Activated T-cell treated with anti-CD3 and anti-CD28 coated beads for 24 hours (primary cell): ENCODE measurements at regions not wholly inside any gene's neighbourhood (a gene's known extent, or its start where the extent isn't known, plus 50 kb on each side); places are given as distances from the start of the nearest gene placed in this dataset.

Experiments used
- DNase-seq: peaks from one replicate; pipeline ENCODE4 v3.0.0-alpha.2; 2020; ENCODE audit warnings: low read depth

DNA sequence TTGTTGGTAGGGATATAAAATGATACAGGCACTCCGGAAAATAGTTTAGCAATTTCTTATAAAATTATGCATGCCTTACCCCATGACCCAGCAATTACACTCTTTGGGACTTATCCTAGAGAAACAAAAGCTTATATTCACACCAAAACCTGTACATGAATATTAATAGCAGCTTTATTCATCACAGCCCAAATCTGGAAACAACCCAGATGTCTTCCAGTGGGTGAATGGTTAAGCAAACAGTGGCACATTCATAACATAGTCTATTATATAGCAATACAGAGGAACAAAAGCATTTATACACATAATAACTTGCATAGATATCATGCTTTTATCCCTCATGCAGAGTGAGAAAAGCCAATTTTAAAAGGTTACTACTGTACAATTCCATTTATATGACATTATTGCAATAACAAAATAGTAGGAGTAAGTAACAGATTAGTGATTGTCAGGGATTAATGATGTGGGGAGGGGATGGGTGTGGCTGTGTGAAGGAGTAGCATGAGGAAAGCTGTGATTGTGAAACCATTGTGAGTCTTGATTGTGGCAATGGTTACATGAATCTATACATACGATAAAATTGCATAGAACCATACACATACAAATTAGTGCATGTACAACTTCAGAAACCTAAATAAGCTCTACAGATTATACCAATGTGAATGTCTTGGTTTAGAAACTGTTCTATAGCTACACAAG, 363.1 kb upstream of the OR4E1 start:
- no peak for DNase-seq

DNA sequence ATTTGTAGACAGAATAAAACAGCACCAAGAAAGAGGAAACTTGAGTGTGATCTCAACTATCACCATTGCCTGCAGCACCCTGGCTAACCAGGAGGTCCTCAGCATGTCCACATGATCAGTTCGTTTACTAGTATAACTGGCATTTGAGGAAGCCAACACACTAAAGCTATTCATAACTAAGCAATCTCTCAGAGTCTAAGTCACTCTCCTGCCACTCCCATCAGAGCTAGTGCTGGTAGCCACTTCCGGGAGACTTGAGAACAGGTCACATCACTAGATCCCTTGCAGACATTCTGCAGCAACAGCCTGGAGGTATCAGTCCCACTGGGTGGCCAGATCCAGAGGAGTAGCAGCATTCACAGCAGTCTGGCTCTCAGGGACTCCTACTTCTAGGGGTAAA, 352.9 kb upstream of the OR4E1 start:
- DNase-seq, result no peak

DNA sequence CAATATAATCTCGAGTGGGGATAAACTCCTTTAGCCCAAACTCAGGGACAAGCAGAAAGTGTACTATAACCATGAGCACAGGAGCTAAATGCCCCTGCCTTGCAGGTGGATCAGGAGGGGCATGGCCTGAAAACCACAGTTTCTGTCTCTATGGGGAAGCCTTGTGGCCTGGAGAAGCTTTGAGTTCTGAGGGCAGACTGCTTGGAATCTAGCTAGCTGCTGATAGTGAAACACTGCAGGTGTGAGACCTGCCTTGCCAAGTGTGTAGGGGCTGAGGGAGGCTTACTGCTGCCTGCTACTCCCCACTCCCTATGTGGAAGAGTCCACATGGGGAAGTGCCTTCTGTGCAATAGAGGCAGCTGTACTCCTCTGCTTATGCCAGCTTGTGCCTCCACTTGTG, 352.3 kb upstream of the OR4E1 start:
- DNase-seq, result no peak

DNA sequence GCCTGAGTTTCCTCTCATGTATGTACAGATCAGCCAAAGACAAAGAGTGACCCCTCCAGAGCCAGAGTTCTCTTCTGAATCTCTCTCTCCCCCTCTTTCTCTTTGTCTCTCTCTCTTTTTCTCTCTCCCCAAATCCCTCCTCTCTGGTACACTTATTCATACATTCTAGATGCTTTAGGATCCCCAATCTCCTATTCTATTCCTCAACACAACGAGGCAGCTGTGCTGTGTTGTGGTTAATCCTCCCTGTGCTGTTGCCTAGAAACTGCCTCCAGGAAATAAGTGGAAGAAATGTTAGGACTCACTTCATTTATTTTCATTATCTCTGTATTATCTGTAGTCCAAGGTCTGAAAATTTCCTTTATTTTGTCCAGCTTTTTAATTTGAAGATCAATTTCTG, 350.5 kb upstream of the OR4E1 start:
- no peak for DNase-seq

DNA sequence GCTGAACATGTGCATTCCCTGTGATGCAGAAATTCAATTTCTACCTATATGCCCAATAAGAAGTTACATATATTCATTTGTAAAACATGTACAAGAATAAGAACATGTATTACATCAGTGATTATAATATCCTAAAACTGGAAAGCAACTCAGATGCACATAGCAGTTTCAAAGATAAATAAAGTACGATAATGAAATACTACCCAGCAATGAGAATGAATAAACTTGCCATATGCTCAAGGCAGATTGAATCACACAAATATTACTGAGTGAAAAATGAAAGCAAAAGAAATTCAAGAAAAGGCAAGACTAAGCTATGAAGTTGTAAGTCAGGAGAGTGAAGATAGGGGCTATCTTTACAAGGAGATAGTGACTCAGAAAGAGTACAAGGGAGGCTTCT, 345.3 kb upstream of the OR4E1 start:
- no peak for DNase-seq

DNA sequence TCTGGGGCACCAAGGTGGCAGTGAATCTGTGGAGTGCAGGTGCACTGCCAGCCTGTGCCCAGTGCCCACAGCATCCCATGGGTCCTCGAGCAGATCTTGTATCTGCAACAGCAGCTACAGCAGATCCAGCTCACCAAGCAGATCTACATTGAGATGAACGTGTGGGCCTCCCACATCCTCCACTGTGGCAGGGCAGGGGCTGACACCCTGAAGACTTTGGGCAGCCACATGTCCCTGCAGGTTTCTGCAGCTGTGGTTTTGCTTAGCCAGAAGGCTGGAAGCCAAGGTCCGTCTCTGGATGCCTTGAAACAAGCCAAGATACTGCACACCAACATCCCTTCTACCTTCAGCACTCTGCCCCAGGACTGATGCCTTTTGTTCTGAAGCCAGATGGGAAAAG, 338.8 kb upstream of the OR4E1 start:
- DNase-seq, result no peak

DNA sequence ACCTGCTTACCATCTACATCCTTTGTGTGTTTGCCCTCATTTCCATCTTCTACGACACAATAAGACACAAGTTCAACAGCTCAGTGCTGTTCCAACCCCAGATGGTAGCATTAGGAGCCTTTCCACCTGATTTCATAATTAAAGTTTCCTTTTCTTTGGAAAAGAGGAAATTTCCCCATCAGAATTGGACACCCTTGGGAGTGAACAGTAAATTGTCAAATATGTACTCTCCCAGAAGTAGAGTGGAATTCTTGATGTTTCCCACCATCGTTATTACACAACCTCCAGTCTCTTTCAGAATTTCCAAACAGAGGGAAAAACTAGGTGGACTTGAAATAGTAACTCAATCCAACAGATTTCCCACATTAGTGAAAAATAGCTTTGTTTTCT, 337.6 kb upstream of the OR4E1 start:
- DNase-seq, result no peak

DNA sequence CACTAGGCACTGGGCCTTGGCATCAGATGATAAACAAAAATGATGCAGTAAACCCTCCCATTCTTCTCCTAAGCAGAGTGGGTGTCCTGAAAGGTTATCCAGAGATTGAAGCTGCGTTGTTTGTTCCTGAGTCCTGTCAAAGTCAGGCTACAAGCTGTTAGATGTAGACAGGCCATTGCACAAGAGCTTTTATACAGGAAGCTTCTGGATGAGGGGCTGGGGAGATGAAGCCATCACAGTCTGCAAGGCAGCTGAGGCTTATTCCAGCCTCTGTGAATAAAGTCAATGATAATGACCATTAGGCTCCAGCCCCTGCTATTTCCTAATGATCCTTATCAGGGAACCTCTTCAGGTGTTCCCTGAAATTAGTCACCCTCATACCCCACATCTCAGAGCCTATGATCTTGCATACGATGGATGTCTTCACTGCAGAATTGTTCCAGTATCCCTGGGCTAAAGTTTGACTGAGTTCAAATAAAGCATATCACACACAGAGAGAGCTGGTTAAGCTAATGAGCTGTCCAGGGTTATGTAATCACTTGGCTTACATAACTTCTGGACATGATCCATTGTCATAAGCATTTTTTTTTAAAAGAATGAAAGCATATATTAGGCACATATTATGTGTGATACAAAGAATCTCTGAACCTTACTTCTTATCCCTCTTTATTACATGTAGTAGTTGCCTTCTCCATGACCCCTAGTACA, 337.1 kb upstream of the OR4E1 start:
- DNase-seq, result no peak

DNA sequence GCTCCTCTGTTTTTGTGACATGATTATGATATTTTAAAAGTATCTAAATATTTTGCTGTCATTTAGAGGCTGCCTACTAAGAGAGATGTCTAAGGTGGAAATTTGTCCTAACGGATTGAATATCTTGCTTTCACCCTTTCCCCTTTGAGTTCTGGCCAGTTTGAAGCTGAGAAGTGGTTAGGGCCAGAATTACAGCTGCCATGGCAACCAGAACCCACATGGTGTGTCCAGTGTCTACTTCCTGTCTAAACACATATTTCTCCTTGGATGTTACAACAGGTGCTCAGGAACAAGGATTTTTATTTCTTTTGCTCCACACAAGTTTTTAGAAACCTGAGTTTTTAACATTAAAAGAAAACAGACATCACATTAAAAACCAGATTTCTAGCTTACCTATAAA, 335.1 kb upstream of the OR4E1 start:
- DNase-seq, result no peak

DNA sequence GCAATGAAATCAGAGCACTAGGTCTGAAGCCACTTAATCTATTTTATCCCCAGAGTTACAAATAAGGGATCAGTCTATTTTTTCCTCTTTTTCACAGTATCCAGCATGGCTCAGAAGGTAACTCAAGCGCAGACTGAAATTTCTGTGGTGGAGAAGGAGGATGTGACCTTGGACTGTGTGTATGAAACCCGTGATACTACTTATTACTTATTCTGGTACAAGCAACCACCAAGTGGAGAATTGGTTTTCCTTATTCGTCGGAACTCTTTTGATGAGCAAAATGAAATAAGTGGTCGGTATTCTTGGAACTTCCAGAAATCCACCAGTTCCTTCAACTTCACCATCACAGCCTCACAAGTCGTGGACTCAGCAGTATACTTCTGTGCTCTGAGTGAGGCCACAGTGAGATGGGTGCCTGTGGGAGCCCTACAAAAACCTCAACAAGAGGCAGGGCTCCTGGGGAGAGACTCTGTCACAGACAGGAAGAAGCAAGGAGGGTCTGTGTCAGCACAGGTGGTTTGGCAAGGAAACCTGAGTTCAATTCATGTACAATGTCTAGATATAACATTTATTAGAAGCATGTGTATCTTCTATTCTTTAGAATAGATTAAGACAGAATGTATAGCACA, 334.3 kb upstream of the OR4E1 start:
- DNase-seq, result no peak

DNA sequence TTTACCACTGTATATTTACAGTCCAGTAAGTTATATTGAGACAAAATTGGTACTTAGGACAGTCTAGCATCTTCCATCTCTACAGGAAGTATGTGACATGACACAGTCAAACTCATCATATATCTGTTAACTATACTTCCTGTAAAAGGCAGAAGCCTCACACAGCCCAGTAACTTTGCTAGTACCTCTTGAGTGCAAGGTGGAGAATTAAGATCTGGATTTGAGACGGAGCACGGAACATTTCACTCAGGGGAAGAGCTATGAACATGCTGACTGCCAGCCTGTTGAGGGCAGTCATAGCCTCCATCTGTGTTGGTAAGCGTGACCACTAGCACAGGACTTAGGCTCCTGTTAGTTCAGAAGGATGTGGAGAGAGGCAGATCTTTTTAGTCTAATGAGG, 333.7 kb upstream of the OR4E1 start:
- no peak for DNase-seq

DNA sequence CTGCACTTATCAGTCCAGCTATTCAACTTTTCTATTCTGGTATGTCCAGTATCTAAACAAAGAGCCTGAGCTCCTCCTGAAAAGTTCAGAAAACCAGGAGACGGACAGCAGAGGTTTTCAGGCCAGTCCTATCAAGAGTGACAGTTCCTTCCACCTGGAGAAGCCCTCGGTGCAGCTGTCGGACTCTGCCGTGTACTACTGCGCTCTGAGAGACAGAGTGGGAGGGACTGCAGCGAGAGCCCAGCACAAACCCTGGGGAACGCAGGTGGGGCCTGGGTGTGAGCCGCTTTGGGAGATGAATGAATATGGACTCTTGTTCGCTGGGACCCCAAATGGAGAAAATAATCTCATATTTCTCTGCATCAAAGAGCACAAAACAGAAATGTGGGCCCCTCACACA, 329.8 kb upstream of the OR4E1 start:
- no peak for DNase-seq

DNA sequence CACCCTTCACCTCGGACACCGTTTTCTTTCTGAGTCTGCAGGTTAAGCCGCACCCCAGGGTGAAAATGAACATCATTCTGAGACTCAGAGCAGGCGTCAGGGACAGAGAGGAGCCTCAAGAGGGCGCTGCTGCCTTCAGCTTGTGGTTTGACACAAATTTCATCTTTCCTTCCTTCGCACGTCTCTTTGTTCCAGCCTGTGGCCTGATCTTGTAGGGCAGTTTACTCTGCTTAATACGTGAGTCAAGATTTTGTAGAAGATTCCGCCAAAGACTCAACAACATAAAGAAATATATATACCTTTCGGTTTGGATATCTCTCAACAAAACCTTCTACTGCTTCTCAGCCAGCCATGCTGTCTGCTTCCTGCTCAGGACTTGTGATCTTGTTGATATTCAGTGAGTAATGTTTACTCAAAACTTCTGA, 329.3 kb upstream of the OR4E1 start:
- peak; percentile 57 for DNase-seq

DNA sequence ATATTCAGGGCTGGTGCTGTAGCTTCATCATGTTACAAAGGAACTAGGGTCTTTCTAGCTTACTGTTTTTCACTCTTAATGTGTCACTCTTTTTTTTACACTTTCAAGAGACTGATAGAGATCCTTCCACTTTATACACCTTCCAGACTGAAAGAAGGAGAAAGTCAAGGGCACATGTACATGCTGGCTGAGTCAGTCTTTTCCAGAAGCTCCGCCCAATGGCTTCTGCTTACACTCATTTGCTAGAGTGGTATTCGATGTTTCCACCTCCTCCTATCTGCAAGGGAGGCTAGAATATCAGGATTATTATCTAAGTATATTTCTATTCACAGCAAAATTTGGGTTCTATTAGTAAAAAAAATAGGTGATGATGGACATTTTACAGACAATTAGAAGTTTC, 325.8 kb upstream of the OR4E1 start:
- DNase-seq, result no peak

DNA sequence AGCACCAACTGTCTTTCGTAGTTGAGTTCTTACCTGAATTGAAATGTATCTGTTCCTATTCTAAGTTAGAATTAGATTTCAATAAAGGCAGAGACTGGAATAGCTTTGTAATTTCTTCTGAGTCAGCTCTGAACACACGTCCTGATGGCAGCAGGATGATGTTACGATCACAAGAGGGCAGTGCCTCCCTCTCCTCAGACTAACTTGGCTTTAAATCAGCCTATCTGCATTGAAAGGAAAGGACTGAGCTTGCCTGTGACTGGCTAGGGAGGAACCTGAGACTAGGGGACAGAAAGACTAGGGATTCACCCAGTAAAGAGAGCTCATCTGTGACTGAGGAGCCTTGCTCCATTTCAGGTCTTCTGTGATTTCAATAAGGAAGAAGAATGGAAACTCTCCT, 323.7 kb upstream of the OR4E1 start:
- no peak for DNase-seq

DNA sequence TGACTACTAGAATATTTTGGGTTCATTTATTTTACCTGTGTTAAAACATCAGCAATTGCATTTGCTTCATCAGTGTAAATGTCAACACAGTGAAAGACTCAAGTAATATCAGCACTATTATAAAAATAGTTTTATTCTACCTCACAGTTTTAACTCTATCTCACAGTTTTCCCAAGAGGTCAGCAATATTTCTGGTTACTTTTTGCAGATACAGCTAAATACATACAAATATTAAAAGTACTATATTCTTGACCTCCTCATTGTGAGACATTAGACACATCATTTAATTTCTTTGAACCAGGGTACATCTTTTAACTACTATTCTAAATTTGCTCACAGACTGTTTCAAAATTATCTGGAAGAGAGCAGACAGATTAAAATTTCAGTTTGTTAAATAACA, 321.7 kb upstream of the OR4E1 start:
- no peak for DNase-seq

DNA sequence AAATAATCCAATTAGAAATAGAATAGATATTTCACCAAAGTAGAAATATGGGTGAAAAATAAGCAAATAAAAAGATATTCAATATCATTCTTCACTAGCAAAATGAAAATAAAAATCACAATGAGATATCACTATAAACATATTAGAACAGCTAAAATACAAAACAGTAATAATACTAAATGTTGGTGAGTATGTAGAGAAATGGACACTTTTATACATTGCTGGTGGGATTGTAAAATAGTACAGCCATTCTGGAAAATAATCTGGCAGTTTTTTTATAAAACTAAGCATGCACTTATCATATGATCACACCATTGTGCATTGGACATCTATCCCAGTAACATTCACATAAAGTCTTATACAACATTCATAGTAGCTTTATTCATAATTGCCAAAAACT, 320.2 kb upstream of the OR4E1 start:
- DNase-seq, result no peak

DNA sequence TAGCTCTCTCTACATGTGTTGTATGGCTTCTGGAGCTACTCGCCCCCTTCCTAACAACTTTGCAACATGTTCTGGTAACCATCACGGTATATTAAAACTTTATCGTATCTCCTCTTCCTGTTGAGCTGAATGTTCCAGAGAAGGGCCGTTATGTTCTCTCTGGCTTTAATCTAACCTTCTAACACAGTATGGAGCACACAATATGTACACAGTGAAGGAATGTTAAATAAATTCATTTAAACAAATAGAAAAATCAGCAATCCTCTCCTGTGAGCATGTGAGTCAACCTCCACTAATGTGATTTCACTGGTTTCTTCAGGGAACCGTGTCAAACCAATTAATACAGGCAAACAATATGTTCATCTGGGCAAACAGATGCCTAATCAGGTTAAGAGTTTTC, 319.5 kb upstream of the OR4E1 start:
- no peak for DNase-seq

DNA sequence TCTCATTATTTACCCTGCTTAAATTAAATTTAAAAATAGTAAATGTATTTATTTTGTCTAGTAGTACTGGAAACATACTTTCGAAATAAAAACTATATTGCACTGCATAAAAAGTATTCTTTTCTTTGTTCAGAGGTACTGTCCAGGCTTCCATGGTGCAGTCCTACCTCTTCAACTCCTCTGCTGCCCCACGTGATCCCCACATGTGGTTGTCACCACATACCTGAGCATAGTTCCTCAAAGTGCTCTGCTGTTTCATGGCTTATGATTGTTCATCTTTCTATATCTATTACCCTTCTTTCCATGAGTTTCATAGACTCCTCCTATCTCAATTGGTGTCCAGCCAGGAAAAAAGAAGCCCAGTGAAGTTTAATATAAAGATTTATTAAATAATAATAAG, 317.5 kb upstream of the OR4E1 start:
- DNase-seq, result no peak

DNA sequence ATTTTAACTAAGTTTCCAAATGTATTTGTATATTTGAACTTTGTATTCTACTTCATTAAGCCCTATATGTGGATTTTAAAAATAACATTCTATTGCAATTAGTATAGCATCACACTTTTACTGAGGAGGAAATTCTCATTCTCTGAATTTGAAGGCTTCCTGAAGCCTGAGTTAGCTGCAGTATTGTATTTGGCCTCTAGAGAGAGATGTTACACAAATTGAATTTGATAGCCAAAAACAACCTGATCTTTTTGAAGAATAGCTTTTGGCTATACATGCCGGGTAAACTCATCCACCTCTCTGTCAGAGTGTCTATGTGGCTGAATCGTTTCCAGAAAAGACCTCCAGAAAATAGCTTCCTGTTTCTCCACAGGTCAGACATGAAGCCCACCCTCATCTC, 316.5 kb upstream of the OR4E1 start:
- no peak for DNase-seq

DNA sequence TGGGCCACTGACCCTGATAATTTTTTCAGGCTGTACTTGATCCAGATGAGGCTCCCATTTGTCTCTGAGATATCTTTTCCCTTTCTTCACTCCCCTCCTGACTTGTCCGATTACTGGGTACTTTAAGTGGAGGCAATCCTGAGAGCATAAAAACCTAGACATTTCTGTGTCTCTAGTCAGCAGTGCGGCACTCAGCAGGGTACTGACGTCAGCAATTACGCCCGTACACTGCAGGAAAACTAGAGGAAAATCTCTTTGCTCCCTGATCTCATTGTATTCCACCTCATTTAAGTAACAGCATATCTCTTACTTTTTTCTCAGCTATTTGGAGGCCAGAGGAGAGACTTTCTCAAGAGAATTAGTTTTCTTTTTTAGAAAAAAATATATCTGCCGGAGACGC, 315.5 kb upstream of the OR4E1 start:
- DNase-seq, result no peak

DNA sequence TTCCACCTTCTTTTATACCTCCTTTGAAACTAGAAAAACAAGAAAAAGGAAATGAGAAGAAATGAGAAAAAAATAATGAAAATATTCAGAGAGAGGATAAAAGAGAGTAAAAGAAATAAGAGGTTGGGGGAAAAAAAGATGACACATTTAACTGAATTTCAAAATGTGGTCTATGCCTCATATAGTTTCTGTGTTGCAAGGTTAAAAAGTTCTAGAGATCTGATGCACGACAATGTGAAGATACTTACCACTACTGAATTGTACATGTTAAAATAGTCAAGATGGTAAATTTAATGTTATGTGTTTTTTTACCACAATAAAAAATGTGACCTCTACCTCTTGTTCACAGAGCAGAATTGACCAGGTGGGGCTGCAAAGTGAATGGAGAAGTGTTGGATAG, 314.8 kb upstream of the OR4E1 start:
- DNase-seq, result no peak

DNA sequence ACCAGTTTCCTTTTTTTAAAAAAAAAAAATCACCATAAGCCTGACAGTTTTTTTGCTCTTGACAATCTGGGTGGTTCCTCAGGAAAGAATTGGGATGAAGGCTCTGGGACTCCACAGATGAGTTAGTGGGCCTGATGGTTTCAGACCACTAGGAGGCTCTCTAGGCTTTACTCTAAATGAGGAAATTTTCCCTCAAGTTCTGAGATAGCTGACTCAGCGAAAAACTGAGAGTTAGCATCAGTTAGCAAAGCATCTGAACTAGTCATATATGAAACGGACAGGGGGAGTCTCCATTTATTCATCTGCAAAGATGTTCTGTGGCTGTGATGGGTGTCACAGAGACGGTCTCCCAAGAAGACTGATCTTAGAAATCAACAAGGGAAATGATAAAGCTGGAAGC, 314.3 kb upstream of the OR4E1 start:
- no peak for DNase-seq

DNA sequence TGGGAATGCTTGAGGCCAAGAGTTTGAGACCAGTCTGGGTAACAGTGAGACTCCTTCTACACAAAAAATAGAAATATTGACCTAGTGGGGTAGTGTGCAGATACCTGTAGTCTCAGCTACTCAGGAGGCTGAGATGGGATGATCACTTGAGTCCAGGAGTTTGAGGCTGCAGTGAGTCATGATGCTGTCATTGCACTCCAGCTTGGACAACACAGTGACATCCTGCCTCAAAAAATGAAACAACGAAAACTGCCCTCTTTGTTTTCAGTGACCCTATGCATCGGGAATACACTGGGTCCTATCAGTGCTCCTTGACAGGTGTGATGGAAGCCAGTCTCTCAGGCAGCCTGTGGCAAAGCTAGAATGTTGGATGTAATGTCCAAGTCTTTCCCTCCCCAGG, 311.5 kb upstream of the OR4E1 start:
- DNase-seq, result no peak
